ENCODE measurements at regions not wholly inside any gene's neighbourhood (a gene's known extent, or its start where the extent isn't known, plus 50 kb on each side); places are given as distances from the start of the nearest gene placed in this dataset.

GRCh38 chr7:91351374-91351773, 87.1 kb downstream of the FZD1 start:
- Histone ChIP-seq H3K36me3 (no peaks in the 10 kb centered on the region), H3K27me3 (no peaks in the 10 kb centered on the region), H3K9me3 (no peaks in the 10 kb centered on the region), H3K4me3 (no peak overlapping the region), H3K27ac (replicated peaks in 1 of 4) (no peak overlapping the region), H3K4me1 (peaks cover 11 to 18% (median 14%) of the 10 kb centered on the region in 4 donors)
- no peak for TF ChIP-seq CTCF (IDR thresholded peaks at IDR 0.05)
- TF ChIP-seq POLR2AphosphoS5 (IDR thresholded peaks at IDR 0.05), result no peak
- TF ChIP-seq EP300 (IDR thresholded peaks at IDR 0.05), result no peak
- TF ChIP-seq POLR2A (IDR thresholded peaks at IDR 0.05; ENCODE audit: low read depth), result no peak
- intact Hi-C loops (cut with DNase I), result no loop called here
- WGBS, result 64% methylated on average over 3 of the region's 3 CpGs
- no peak for DNase-seq (ENCODE audit: extremely low spot score)

- no peak for TF ChIP-seq EP300 (IDR thresholded peaks at IDR 0.05)
- H3K9me3 ChIP-seq, result no peaks in the 10 kb centered on the region
- no peak for DNase-seq (ENCODE audit: extremely low spot score)
- H3K27ac ChIP-seq (replicated peaks in 1 of 4), result no peak overlapping the region
- no peaks in the 10 kb centered on the region for H3K27me3 ChIP-seq
- 82% methylated on average over 4 of the region's 4 CpGs for WGBS
- H3K4me1 ChIP-seq, result peaks cover 8 to 14% (median 9%) of the 10 kb centered on the region in 4 donors
- H3K36me3 ChIP-seq, result no peaks in the 10 kb centered on the region
- intact Hi-C loops (cut with DNase I), result no loop called here
- no peak overlapping the region for H3K4me3 ChIP-seq
These were observed 87.9 kb downstream of the FZD1 start for GRCh38 chr7:91352091-91352490.

- H3K4me3 ChIP-seq, result no peak overlapping the region
- no peak for DNase-seq (ENCODE audit: extremely low spot score)
- TF ChIP-seq POLR2AphosphoS5 (IDR thresholded peaks at IDR 0.05) (no peak), POLR2A (IDR thresholded peaks at IDR 0.05; ENCODE audit: low read depth) (no peak), CTCF (IDR thresholded peaks at IDR 0.05) (no peak), EP300 (IDR thresholded peaks at IDR 0.05) (no peak)
- no peaks in the 10 kb centered on the region for H3K9me3 ChIP-seq
- peaks cover 0 to 4% (median 0%) of the 10 kb centered on the region in 4 donors for H3K4me1 ChIP-seq
- 60% methylated on average over 2 of the region's 2 CpGs for WGBS
- H3K27me3 ChIP-seq, result no peaks in the 10 kb centered on the region
- H3K27ac ChIP-seq (replicated peaks in 1 of 4), result no peak overlapping the region
- no peaks in the 10 kb centered on the region for H3K36me3 ChIP-seq
- intact Hi-C loops (cut with DNase I), result no loop called here
These were observed 89.6 kb downstream of the FZD1 start for GRCh38 chr7:91353848-91354247.

- H3K27ac ChIP-seq (replicated peaks in 1 of 4), result no peak overlapping the region
- H3K9me3 ChIP-seq, result no peaks in the 10 kb centered on the region
- no peaks in the 10 kb centered on the region for H3K27me3 ChIP-seq
- intact Hi-C loops (cut with DNase I), result no loop called here
- TF ChIP-seq EP300 (IDR thresholded peaks at IDR 0.05) (no peak), POLR2AphosphoS5 (IDR thresholded peaks at IDR 0.05) (no peak), CTCF (IDR thresholded peaks at IDR 0.05) (no peak), POLR2A (IDR thresholded peaks at IDR 0.05; ENCODE audit: low read depth) (no peak)
- no peak for DNase-seq (ENCODE audit: extremely low spot score)
- H3K4me1 ChIP-seq, result peaks cover 0 to 4% (median 0%) of the 10 kb centered on the region in 4 donors
- H3K36me3 ChIP-seq, result no peaks in the 10 kb centered on the region
- 86% methylated on average over 7 of the region's 7 CpGs for WGBS
- no peak overlapping the region for H3K4me3 ChIP-seq
These were observed 91.6 kb downstream of the FZD1 start for GRCh38 chr7:91355695-91356435.

GRCh38 chr7:91356915-91357314, 92.7 kb downstream of the FZD1 start:
- no peaks in the 10 kb centered on the region for H3K27me3 ChIP-seq
- DNase-seq (ENCODE audit: extremely low spot score), result no peak
- H3K36me3 ChIP-seq, result no peaks in the 10 kb centered on the region
- intact Hi-C loops (cut with DNase I), result no loop called here
- H3K27ac ChIP-seq (replicated peaks in 1 of 4), result no peak overlapping the region
- no peak overlapping the region for H3K4me3 ChIP-seq
- H3K4me1 ChIP-seq, result no peaks in the 10 kb centered on the region
- no peak for TF ChIP-seq POLR2A (IDR thresholded peaks at IDR 0.05; ENCODE audit: low read depth)
- TF ChIP-seq POLR2AphosphoS5 (IDR thresholded peaks at IDR 0.05), result no peak
- no peak for TF ChIP-seq EP300 (IDR thresholded peaks at IDR 0.05)
- TF ChIP-seq CTCF (IDR thresholded peaks at IDR 0.05), result no peak
- no peaks in the 10 kb centered on the region for H3K9me3 ChIP-seq

All from esophagus muscularis mucosa (tissue), 4 donors.